Nephron (organoid): ENCODE measurements at regions not wholly inside any gene's neighbourhood (a gene's known extent, or its start where the extent isn't known, plus 50 kb on each side); places are given as distances from the start of the nearest gene placed in this dataset.

ENCODE experiments used
- H3K27ac Mint-ChIP-seq, 3 experiments: 2 replicates each; pipeline ENCODE4 v1.8.0; 2020; ENCODE audit warnings: mixed read lengths in 3 of 3, mild to moderate bottlenecking in 2 of 3, moderate library complexity in 1 of 3
- H3K27me3 Mint-ChIP-seq: 2 replicates; pipeline ENCODE4 v1.8.0; 2021; ENCODE audit warnings: low read depth, mild to moderate bottlenecking, moderate library complexity, mixed read lengths
- H3K36me3 Mint-ChIP-seq: 2 replicates; pipeline ENCODE4 v1.8.0; 2020; ENCODE audit warnings: low read depth, mixed read lengths
- H3K4me1 Mint-ChIP-seq: 2 replicates; pipeline ENCODE4 v1.8.0; 2020; ENCODE audit warnings: mixed read lengths
- H3K4me3 Mint-ChIP-seq, 3 experiments: 2 replicates each; pipeline ENCODE4 v1.8.0; 2020; ENCODE audit warnings: mild to moderate bottlenecking in 3 of 3, mixed read lengths in 3 of 3, moderate library complexity in 2 of 3
- H3K9me3 Mint-ChIP-seq: 2 replicates; pipeline ENCODE4 v1.8.0; 2020; ENCODE audit warnings: mixed read lengths
- CTCF ChIP-seq, 3 experiments: fragments of 200-600 bp; sonication (generic); IDR thresholded peaks; one replicate each; pipeline ENCODE4 v1.5.0; 2021; ENCODE audit warnings: antibody characterized with exemption in 3 of 3; ENCODE audit not compliant: unreplicated experiment in 3 of 3

GRCh38 chr17:28267720-28268609 is 51.0 kb upstream of the TMEM97 start:
- Mint-ChIP-seq H3K27me3 (peaks cover 16% of the 10 kb centered on the region), H3K36me3 (peaks cover 7% of the 10 kb centered on the region), H3K4me3 (no peak overlapping the region), H3K4me1 (no peaks in the 10 kb centered on the region), H3K9me3 (peaks cover 28% of the 10 kb centered on the region), H3K27ac (no peak overlapping the region)
- no peak for TF ChIP-seq CTCF (IDR thresholded peaks at IDR 0.05; ENCODE audit: unreplicated experiment in 3 of 3)

GRCh38 chr17:28268610-28269313 is 50.2 kb upstream of the TMEM97 start:
- Mint-ChIP-seq H3K4me1 (no peaks in the 10 kb centered on the region), H3K9me3 (peaks cover 21% of the 10 kb centered on the region), H3K27me3 (peaks cover 18% of the 10 kb centered on the region), H3K36me3 (peaks cover 7% of the 10 kb centered on the region), H3K27ac (no peak overlapping the region), H3K4me3 (no peak overlapping the region)
- no peak for TF ChIP-seq CTCF (IDR thresholded peaks at IDR 0.05; ENCODE audit: unreplicated experiment in 3 of 3)
